Fibroblast of lung (primary cell): ENCODE measurements at regions not wholly inside any gene's neighbourhood (a gene's known extent, or its start where the extent isn't known, plus 50 kb on each side); places are given as distances from the start of the nearest gene placed in this dataset.

Experiments
- DNase-seq, 2 donors: peaks; one replicate each; pipeline versions ENCODE4 v3.0.0 to v3.0.0-alpha.2; 2010; ENCODE audit warnings: low read depth in 2 of 2
- H2AFZ ChIP-seq: 2 replicates; pipeline ENCODE4 v1.5.1; 2012; ENCODE audit warnings: low read length, control low read depth, inconsistent platforms
- H3K27ac ChIP-seq: 2 replicates; pipeline ENCODE4 v1.5.1; 2011; ENCODE audit warnings: low read length, control low read depth; ENCODE audit not compliant: insufficient read depth
- H3K27me3 ChIP-seq: 2 replicates; pipeline ENCODE4 v1.5.1; 2011; ENCODE audit warnings: mild to moderate bottlenecking, low read length; ENCODE audit not compliant: control insufficient read depth, insufficient read depth
- H3K36me3 ChIP-seq: 2 replicates; pipeline ENCODE4 v1.5.1; 2011; ENCODE audit warnings: low read length; ENCODE audit not compliant: control insufficient read depth, insufficient read depth
- H3K4me1 ChIP-seq: 2 replicates; pipeline ENCODE4 v1.5.1; 2011; ENCODE audit warnings: low read length; ENCODE audit not compliant: control insufficient read depth, insufficient read depth; ENCODE audit errors: extremely low read depth
- H3K4me2 ChIP-seq: 2 replicates; pipeline ENCODE4 v1.5.1; 2011; ENCODE audit warnings: low read length, control low read depth; ENCODE audit not compliant: insufficient read depth; ENCODE audit errors: extremely low read depth
- H3K4me3 ChIP-seq, 4 experiments: fragments of 200-600 bp in 1 of 4; sonication (generic) in 1 of 4; replicated peaks in 1 of 4; 2 replicates each; pipeline ENCODE4 v1.5.1; 2011 to 2016; ENCODE audit warnings: low read length in 4 of 4, low read depth in 3 of 4, mild to moderate bottlenecking in 3 of 4, control low read depth in 2 of 4, inconsistent platforms in 1 of 4, mixed read lengths in 1 of 4; ENCODE audit not compliant: insufficient read depth in 1 of 4; ENCODE audit errors: control extremely low read depth in 1 of 4
- H3K79me2 ChIP-seq: 2 replicates; pipeline ENCODE4 v1.5.1; 2012; ENCODE audit warnings: mild to moderate bottlenecking, low read length, inconsistent platforms; ENCODE audit not compliant: control insufficient read depth, insufficient read depth
- H3K9ac ChIP-seq: 2 replicates; pipeline ENCODE4 v1.5.1; 2011; ENCODE audit warnings: mild to moderate bottlenecking, low read length, control low read depth; ENCODE audit not compliant: insufficient read depth
- H3K9me3 ChIP-seq: 2 replicates; pipeline ENCODE4 v1.5.1; 2012; ENCODE audit warnings: low read depth, low read length; ENCODE audit not compliant: control insufficient read depth, insufficient read depth
- H4K20me1 ChIP-seq: 2 replicates; pipeline ENCODE4 v1.5.1; 2011; ENCODE audit warnings: low read length; ENCODE audit not compliant: control insufficient read depth, insufficient read depth; ENCODE audit errors: extremely low read depth
- EZH2 ChIP-seq: IDR thresholded peaks from 2 replicates; pipeline ENCODE4 v1.5.1; 2012; ENCODE audit warnings: low read length, control low read depth, mild to moderate bottlenecking; ENCODE audit errors: missing control alignments
- TF ChIP-seq, protein P1 (sequence below), 2 donors: IDR thresholded peaks in 1 of 2; conservative IDR thresholded peaks in 1 of 2; 1 replicate in 1 of 2; 2 replicates in 1 of 2; pipeline ENCODE4 v1.5.1; 2011 to 2012; ENCODE audit warnings: low read length in 2 of 2, control low read depth in 1 of 2, inconsistent platforms in 1 of 2, low read depth in 1 of 2, mild to moderate bottlenecking in 1 of 2

DNA sequence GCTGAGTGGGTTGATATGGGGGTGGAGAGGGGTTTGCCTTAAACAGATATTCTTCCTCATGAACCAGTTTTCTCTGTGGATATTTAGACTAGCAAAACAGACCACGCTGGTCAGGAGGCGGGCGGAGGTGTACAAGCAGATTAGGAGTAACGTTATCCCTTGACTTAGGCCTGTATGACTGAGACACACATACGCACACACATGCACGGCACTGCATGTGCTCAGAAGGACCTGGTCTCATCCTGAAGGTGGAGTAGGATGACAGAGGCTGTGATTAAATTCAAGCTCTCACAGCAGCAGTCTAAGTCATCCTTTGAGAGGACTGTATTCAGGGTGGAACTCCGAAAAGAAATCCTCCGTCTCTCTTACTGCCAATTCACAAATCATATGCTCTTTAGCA lies 209.7 kb downstream of the DIRAS2 start:
- H4K20me1 ChIP-seq: no peaks in the 10 kb centered on the region
- H3K79me2 ChIP-seq: no peaks in the 10 kb centered on the region
- no peaks in the 10 kb centered on the region for H3K36me3 ChIP-seq
- no peaks in the 10 kb centered on the region for H3K9me3 ChIP-seq
- H3K4me2 ChIP-seq: no peak overlapping the region
- H3K27me3 ChIP-seq: no peaks in the 10 kb centered on the region
- TF ChIP-seq, protein P1, sequence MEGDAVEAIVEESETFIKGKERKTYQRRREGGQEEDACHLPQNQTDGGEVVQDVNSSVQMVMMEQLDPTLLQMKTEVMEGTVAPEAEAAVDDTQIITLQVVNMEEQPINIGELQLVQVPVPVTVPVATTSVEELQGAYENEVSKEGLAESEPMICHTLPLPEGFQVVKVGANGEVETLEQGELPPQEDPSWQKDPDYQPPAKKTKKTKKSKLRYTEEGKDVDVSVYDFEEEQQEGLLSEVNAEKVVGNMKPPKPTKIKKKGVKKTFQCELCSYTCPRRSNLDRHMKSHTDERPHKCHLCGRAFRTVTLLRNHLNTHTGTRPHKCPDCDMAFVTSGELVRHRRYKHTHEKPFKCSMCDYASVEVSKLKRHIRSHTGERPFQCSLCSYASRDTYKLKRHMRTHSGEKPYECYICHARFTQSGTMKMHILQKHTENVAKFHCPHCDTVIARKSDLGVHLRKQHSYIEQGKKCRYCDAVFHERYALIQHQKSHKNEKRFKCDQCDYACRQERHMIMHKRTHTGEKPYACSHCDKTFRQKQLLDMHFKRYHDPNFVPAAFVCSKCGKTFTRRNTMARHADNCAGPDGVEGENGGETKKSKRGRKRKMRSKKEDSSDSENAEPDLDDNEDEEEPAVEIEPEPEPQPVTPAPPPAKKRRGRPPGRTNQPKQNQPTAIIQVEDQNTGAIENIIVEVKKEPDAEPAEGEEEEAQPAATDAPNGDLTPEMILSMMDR (conservative IDR thresholded peaks at IDR 0.05 in 1 of 2, IDR thresholded peaks at IDR 0.05 in 1 of 2; ENCODE audit: low read depth in 1 of 2, low read length in 2 of 2): no peak
- TF ChIP-seq EZH2: no peak
- no peak overlapping the region for H3K9ac ChIP-seq
- no peak overlapping the region for H3K27ac ChIP-seq
- no peak overlapping the region for H3K4me3 ChIP-seq
- peak in 1 of 2 donors; percentile 1 for DNase-seq
- H2AFZ ChIP-seq: no peak overlapping the region
- no peaks in the 10 kb centered on the region for H3K4me1 ChIP-seq

DNA sequence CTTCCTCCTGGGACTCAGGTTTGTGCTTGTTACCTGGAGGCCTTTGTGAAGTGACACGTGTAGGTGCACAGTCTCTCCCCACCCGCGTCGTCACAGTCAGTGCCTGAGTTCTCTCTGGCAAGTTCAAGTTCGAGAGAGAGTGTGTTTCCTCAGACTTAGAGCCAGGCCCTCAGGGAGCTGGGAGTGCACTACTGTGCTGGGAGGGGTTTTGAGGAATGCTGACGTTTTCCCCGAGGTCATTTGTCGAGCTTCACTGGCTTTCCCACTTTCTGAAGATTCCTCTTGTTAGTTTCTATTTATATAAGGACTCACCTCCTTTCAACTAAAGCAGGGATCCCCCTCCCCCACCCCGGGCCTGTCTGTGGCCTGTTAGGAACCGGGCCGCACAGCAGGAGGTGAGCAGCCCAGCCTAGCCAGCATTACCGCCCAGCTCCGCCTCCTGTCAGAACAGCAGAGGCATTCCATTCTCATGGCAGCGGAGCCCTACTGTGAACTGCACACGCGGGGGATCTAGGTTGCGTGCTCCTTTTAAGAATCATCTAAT lies 209.2 kb downstream of the DIRAS2 start:
- Histone ChIP-seq H3K4me1 (no peaks in the 10 kb centered on the region), H2AFZ (no peak overlapping the region), H3K27ac (no peak overlapping the region), H3K79me2 (no peaks in the 10 kb centered on the region), H3K9me3 (no peaks in the 10 kb centered on the region), H3K4me2 (no peak overlapping the region), H3K36me3 (no peaks in the 10 kb centered on the region), H3K4me3 (no peak overlapping the region), H3K27me3 (no peaks in the 10 kb centered on the region), H3K9ac (no peak overlapping the region), H4K20me1 (no peaks in the 10 kb centered on the region)
- peak; percentile 8 to 35 for DNase-seq
- TF ChIP-seq EZH2: no peak
- TF ChIP-seq, protein P1 (conservative IDR thresholded peaks at IDR 0.05 in 1 of 2, IDR thresholded peaks at IDR 0.05 in 1 of 2; ENCODE audit: low read depth in 1 of 2, low read length in 2 of 2): no peak

DNA sequence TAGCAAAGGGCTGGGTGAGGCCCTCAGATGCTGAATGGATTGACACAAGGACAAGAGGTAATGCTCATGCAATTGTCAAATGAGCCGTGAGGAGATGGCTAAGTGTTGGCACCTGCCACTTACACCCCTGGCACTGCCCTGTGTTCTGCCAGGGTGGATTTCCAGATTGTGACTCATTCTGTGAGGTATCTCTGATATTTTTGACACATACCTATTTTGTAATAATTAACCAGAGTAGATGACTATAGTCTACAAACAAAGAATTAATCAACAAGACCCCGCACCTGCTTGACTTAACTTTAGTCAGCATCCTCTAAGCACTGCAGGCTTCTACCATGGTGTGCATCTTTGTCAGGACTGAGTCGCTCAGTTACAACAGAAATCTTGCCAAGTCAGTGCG lies 200.8 kb downstream of the DIRAS2 start:
- no peaks in the 10 kb centered on the region for H3K36me3 ChIP-seq
- no peaks in the 10 kb centered on the region for H3K27me3 ChIP-seq
- TF ChIP-seq EZH2: no peak
- TF ChIP-seq, protein P1 (conservative IDR thresholded peaks at IDR 0.05 in 1 of 2, IDR thresholded peaks at IDR 0.05 in 1 of 2; ENCODE audit: low read depth in 1 of 2, low read length in 2 of 2): no peak

More for the DNA sequence above, 200.8 kb downstream of the DIRAS2 start:
- no peaks in the 10 kb centered on the region for H3K4me1 ChIP-seq
- H4K20me1 ChIP-seq: no peaks in the 10 kb centered on the region
- H2AFZ ChIP-seq: no peak overlapping the region
- no peak overlapping the region for H3K4me3 ChIP-seq
- no peak for DNase-seq
- no peaks in the 10 kb centered on the region for H3K79me2 ChIP-seq
- H3K4me2 ChIP-seq: no peak overlapping the region
- H3K27ac ChIP-seq: no peak overlapping the region
- no peak overlapping the region for H3K9ac ChIP-seq
- H3K9me3 ChIP-seq: no peaks in the 10 kb centered on the region
